GM23338 (cell line): ENCODE measurements at regions not wholly inside any gene's neighbourhood (a gene's known extent, or its start where the extent isn't known, plus 50 kb on each side); places are given as distances from the start of the nearest gene placed in this dataset.

Experiments used
- ATAC-seq: fragments of 200-7000 bp; cut with Tn5 transposase; 3 replicates; pipeline ENCODE4 v1.9.1; 2020
- DNase-seq: peaks from one replicate; pipeline ENCODE4 v3.0.0-alpha.2; 2015; ENCODE audit warnings: low spot score
- H2AFZ ChIP-seq: fragments of 200-600 bp; sonication (generic); 2 replicates; pipeline ENCODE4 v1.8.0; 2016; ENCODE audit warnings: antibody characterized with exemption, mild to moderate bottlenecking, moderate library complexity
- H3F3A ChIP-seq: fragments of 200-600 bp; sonication (generic); replicated peaks from 2 replicates; pipeline ENCODE4 v1.8.0; 2017; ENCODE audit warnings: antibody characterized with exemption, mixed run types, low read depth
- H3K27ac ChIP-seq: fragments of 200-600 bp; sonication (generic); 2 replicates; pipeline ENCODE4 v1.6.1; 2016; ENCODE audit warnings: low read depth
- H3K27me3 ChIP-seq: fragments of 200-600 bp; sonication (generic); 2 replicates; pipeline ENCODE4 v1.8.0; 2016; ENCODE audit warnings: mild to moderate bottlenecking, mixed run types, moderate library complexity; ENCODE audit not compliant: insufficient read depth
- H3K36me3 ChIP-seq: fragments of 200-600 bp; sonication (generic); 2 replicates; pipeline ENCODE4 v1.8.0; 2016; ENCODE audit warnings: mild to moderate bottlenecking; ENCODE audit not compliant: insufficient read depth
- H3K4me1 ChIP-seq: fragments of 200-600 bp; sonication (generic); 2 replicates; pipeline ENCODE4 v1.8.0; 2016; ENCODE audit warnings: mild to moderate bottlenecking, moderate library complexity; ENCODE audit not compliant: insufficient read depth
- H3K4me2 ChIP-seq: fragments of 200-600 bp; sonication (generic); 2 replicates; pipeline ENCODE4 v1.7.1; 2017; ENCODE audit warnings: mixed run types
- H3K4me3 ChIP-seq: fragments of 200-600 bp; sonication (generic); 2 replicates; pipeline ENCODE4 v1.6.1; 2016; ENCODE audit warnings: mixed run types
- H3K79me2 ChIP-seq: fragments of 200-600 bp; sonication (generic); replicated peaks from 2 replicates; pipeline ENCODE4 v1.8.0; 2017; ENCODE audit warnings: mild to moderate bottlenecking; ENCODE audit not compliant: insufficient read depth
- H3K9me2 ChIP-seq: fragments of 200-600 bp; sonication (generic); 2 replicates; pipeline ENCODE4 v1.8.0; 2017; ENCODE audit not compliant: insufficient read depth
- H4K20me1 ChIP-seq: fragments of 200-600 bp; sonication (generic); replicated peaks from 2 replicates; pipeline ENCODE4 v1.8.0; 2017; ENCODE audit warnings: mild to moderate bottlenecking; ENCODE audit not compliant: insufficient read depth
- H3K27ac Mint-ChIP-seq: 2 replicates; pipeline ENCODE4 v1.8.0; 2020; ENCODE audit warnings: inconsistent platforms, mild to moderate bottlenecking, moderate library complexity, mixed read lengths
- H3K27me3 Mint-ChIP-seq: 3 replicates; pipeline ENCODE4 v1.8.0; 2022; ENCODE audit warnings: low read depth, mild to moderate bottlenecking, moderate library complexity, mixed read lengths, inconsistent platforms; ENCODE audit not compliant: insufficient read depth, poor library complexity
- H3K36me3 Mint-ChIP-seq: 3 replicates; pipeline ENCODE4 v1.8.0; 2021; ENCODE audit warnings: low read depth, mild to moderate bottlenecking, inconsistent platforms, moderate library complexity, mixed read lengths
- H3K4me1 Mint-ChIP-seq: 3 replicates; pipeline ENCODE4 v1.8.0; 2020; ENCODE audit warnings: mild to moderate bottlenecking, inconsistent platforms, mixed read lengths
- H3K4me3 Mint-ChIP-seq: 3 replicates; pipeline ENCODE4 v1.8.0; 2021; ENCODE audit warnings: moderate library complexity, mild to moderate bottlenecking, inconsistent platforms, mixed read lengths
- H3K9me3 Mint-ChIP-seq: 3 replicates; pipeline ENCODE4 v1.8.0; 2020; ENCODE audit warnings: moderate library complexity, mild to moderate bottlenecking, inconsistent platforms, mixed read lengths
- CREB1 ChIP-seq: fragments of 250-450 bp; sonication (Bioruptor Pico); IDR thresholded peaks from 2 replicates; pipeline ENCODE4 v1.5.0; 2020; ENCODE audit warnings: low read depth, mild to moderate bottlenecking, moderate library complexity
- EZH2 ChIP-seq: fragments of 200-600 bp; sonication (generic); IDR thresholded peaks from one replicate; pipeline ENCODE4 v1.8.0; 2017; ENCODE audit warnings: antibody characterized with exemption, mild to moderate bottlenecking, low read depth; ENCODE audit not compliant: unreplicated experiment
- EZH2phosphoT487 ChIP-seq: fragments of 200-600 bp; sonication (generic); IDR thresholded peaks from one replicate; pipeline ENCODE4 v1.8.1; 2018; ENCODE audit warnings: antibody characterized with exemption; ENCODE audit not compliant: unreplicated experiment
- JUNB ChIP-seq: IDR thresholded peaks from one replicate; pipeline ENCODE4 v1.6.1; 2016; ENCODE audit warnings: antibody characterized with exemption; ENCODE audit not compliant: unreplicated experiment
- NANOG ChIP-seq: IDR thresholded peaks from 2 replicates; pipeline ENCODE4 v1.6.1; 2016; ENCODE audit warnings: antibody characterized with exemption, borderline replicate concordance
- POLR2AphosphoS5 ChIP-seq: IDR thresholded peaks from 2 replicates; pipeline ENCODE4 v1.6.1; 2016; ENCODE audit warnings: antibody characterized with exemption, low read depth
- STAT1 ChIP-seq: IDR thresholded peaks from one replicate; pipeline ENCODE4 v1.6.1; 2016; ENCODE audit warnings: antibody characterized with exemption; ENCODE audit not compliant: unreplicated experiment
- ZNF114 ChIP-seq: fragments of 250-450 bp; sonication (Bioruptor Pico); IDR thresholded peaks from 2 replicates; pipeline ENCODE4 v1.5.0; 2020; ENCODE audit warnings: mild to moderate bottlenecking, moderate library complexity
- ZNF331 ChIP-seq: fragments of 250-450 bp; sonication (Bioruptor Pico); IDR thresholded peaks from 2 replicates; pipeline ENCODE4 v1.5.0; 2020; ENCODE audit warnings: low read depth, mild to moderate bottlenecking, moderate library complexity
- TF ChIP-seq, protein P1 (sequence below), 2 experiments: fragments of 200-600 bp in 1 of 2; sonication (generic) in 1 of 2; conservative IDR thresholded peaks; 2 replicates each; pipeline versions ENCODE4 v1.5.1 to v1.6.1; 2016 to 2017; ENCODE audit warnings: antibody characterized with exemption in 2 of 2, low read depth in 2 of 2, mild to moderate bottlenecking in 2 of 2, moderate library complexity in 1 of 2
- TF ChIP-seq, protein P2 (sequence below): IDR thresholded peaks from 2 replicates; pipeline ENCODE4 v1.6.1; 2016; ENCODE audit warnings: antibody characterized with exemption
- TF ChIP-seq, protein P3 (sequence below): fragments of 250-450 bp; sonication (Bioruptor Pico); IDR thresholded peaks from 2 replicates; pipeline ENCODE4 v1.5.0; 2020; ENCODE audit warnings: mild to moderate bottlenecking, moderate library complexity

DNA sequence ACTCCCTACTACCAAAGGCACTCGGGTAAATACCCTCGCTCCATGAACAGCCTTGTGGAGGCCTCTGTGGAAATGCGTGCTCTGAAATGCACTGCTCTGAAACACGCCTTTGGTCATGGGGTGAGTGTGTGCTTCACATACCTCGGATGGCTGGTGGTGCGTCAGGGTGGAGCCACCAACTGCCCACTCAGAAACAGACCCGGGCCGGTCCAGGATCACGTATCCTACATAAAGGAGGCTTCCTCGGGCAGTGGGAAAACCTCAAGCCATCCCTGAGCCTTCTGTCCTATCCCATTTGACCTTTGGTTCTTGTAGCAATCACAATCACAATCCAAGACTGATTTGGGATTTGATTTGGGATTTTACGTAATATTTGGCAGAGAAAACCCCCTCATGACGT lies 53.5 kb upstream of the ZNF516 start:
- no peak overlapping the region for H3K4me2 ChIP-seq
- no peaks in the 10 kb centered on the region for H3K9me3 Mint-ChIP-seq
- no peak for TF ChIP-seq JUNB
- no peak for TF ChIP-seq EZH2phosphoT487
- no peak for TF ChIP-seq ZNF114 (CRISPR knock-in tag)
- no peak for TF ChIP-seq EZH2
- H3K4me1 Mint-ChIP-seq = peaks cover 33% of the 10 kb centered on the region
- H3K4me3 Mint-ChIP-seq = no peak overlapping the region
- H3K79me2 ChIP-seq = no peaks in the 10 kb centered on the region
- no peaks in the 10 kb centered on the region for H3K9me2 ChIP-seq
- no peaks in the 10 kb centered on the region for H4K20me1 ChIP-seq
- H3K36me3 Mint-ChIP-seq = no peaks in the 10 kb centered on the region
- ATAC-seq (no peak), DNase-seq (no peak)
- no peaks in the 10 kb centered on the region for H3K36me3 ChIP-seq
- H3K27me3 ChIP-seq = no peaks in the 10 kb centered on the region
- no peak overlapping the region for H3K27ac Mint-ChIP-seq
- no peaks in the 10 kb centered on the region for H3F3A ChIP-seq
- no peak overlapping the region for H3K27ac ChIP-seq
- H3K27me3 Mint-ChIP-seq = peaks cover 2% of the 10 kb centered on the region
- peaks cover 17% of the 10 kb centered on the region for H3K4me1 ChIP-seq
- H3K4me3 ChIP-seq = no peak overlapping the region
- H2AFZ ChIP-seq = no peak overlapping the region

DNA sequence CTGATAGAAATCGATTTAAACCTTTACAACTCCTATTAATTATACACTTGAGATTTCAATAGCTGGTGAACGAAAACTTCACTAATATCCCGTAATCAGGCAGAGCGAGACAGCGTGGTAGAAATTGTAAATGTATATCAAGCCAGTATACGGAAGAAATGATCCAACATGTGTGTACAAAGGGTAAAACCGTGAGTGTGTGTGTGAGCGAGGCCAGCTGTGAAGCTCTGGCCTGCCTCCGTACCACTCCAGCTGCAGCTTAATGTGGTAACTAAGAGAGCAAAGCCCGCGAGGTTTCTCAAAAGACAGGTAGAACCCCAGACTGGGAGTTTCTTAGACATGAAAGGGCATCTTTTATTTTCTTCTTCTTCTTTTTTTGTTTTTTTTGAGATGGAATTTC lies 52.3 kb upstream of the ZNF516 start:
- Mint-ChIP-seq H3K36me3 (no peaks in the 10 kb centered on the region), H3K4me1 (peaks cover 33% of the 10 kb centered on the region), H3K27me3 (peaks cover 2% of the 10 kb centered on the region), H3K27ac (no peak overlapping the region), H3K9me3 (no peaks in the 10 kb centered on the region), H3K4me3 (no peak overlapping the region)
- Histone ChIP-seq H3K27ac (no peak overlapping the region), H3K4me3 (no peak overlapping the region), H3F3A (no peaks in the 10 kb centered on the region), H3K9me2 (no peaks in the 10 kb centered on the region), H2AFZ (peak overlapping the region; percentile 47), H4K20me1 (no peaks in the 10 kb centered on the region), H3K36me3 (no peaks in the 10 kb centered on the region), H3K4me1 (peaks cover 17% of the 10 kb centered on the region), H3K4me2 (no peak overlapping the region), H3K79me2 (no peaks in the 10 kb centered on the region), H3K27me3 (no peaks in the 10 kb centered on the region)
- ATAC-seq = no peak
- no peak for DNase-seq
- TF ChIP-seq, protein P1, sequence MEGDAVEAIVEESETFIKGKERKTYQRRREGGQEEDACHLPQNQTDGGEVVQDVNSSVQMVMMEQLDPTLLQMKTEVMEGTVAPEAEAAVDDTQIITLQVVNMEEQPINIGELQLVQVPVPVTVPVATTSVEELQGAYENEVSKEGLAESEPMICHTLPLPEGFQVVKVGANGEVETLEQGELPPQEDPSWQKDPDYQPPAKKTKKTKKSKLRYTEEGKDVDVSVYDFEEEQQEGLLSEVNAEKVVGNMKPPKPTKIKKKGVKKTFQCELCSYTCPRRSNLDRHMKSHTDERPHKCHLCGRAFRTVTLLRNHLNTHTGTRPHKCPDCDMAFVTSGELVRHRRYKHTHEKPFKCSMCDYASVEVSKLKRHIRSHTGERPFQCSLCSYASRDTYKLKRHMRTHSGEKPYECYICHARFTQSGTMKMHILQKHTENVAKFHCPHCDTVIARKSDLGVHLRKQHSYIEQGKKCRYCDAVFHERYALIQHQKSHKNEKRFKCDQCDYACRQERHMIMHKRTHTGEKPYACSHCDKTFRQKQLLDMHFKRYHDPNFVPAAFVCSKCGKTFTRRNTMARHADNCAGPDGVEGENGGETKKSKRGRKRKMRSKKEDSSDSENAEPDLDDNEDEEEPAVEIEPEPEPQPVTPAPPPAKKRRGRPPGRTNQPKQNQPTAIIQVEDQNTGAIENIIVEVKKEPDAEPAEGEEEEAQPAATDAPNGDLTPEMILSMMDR (conservative IDR thresholded peaks at IDR 0.05; ENCODE audit: low read depth in 2 of 2) = no peak
- TF ChIP-seq ZNF331 (CRISPR knock-in tag) (no peak), CREB1 (CRISPR knock-in tag) (no peak), NANOG (no peak), STAT1 (no peak), POLR2AphosphoS5 (no peak), JUNB (no peak), ZNF114 (CRISPR knock-in tag) (no peak), EZH2phosphoT487 (no peak)
- TF ChIP-seq, protein P2, sequence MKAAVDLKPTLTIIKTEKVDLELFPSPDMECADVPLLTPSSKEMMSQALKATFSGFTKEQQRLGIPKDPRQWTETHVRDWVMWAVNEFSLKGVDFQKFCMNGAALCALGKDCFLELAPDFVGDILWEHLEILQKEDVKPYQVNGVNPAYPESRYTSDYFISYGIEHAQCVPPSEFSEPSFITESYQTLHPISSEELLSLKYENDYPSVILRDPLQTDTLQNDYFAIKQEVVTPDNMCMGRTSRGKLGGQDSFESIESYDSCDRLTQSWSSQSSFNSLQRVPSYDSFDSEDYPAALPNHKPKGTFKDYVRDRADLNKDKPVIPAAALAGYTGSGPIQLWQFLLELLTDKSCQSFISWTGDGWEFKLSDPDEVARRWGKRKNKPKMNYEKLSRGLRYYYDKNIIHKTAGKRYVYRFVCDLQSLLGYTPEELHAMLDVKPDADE = no peak
- TF ChIP-seq, protein P3, sequence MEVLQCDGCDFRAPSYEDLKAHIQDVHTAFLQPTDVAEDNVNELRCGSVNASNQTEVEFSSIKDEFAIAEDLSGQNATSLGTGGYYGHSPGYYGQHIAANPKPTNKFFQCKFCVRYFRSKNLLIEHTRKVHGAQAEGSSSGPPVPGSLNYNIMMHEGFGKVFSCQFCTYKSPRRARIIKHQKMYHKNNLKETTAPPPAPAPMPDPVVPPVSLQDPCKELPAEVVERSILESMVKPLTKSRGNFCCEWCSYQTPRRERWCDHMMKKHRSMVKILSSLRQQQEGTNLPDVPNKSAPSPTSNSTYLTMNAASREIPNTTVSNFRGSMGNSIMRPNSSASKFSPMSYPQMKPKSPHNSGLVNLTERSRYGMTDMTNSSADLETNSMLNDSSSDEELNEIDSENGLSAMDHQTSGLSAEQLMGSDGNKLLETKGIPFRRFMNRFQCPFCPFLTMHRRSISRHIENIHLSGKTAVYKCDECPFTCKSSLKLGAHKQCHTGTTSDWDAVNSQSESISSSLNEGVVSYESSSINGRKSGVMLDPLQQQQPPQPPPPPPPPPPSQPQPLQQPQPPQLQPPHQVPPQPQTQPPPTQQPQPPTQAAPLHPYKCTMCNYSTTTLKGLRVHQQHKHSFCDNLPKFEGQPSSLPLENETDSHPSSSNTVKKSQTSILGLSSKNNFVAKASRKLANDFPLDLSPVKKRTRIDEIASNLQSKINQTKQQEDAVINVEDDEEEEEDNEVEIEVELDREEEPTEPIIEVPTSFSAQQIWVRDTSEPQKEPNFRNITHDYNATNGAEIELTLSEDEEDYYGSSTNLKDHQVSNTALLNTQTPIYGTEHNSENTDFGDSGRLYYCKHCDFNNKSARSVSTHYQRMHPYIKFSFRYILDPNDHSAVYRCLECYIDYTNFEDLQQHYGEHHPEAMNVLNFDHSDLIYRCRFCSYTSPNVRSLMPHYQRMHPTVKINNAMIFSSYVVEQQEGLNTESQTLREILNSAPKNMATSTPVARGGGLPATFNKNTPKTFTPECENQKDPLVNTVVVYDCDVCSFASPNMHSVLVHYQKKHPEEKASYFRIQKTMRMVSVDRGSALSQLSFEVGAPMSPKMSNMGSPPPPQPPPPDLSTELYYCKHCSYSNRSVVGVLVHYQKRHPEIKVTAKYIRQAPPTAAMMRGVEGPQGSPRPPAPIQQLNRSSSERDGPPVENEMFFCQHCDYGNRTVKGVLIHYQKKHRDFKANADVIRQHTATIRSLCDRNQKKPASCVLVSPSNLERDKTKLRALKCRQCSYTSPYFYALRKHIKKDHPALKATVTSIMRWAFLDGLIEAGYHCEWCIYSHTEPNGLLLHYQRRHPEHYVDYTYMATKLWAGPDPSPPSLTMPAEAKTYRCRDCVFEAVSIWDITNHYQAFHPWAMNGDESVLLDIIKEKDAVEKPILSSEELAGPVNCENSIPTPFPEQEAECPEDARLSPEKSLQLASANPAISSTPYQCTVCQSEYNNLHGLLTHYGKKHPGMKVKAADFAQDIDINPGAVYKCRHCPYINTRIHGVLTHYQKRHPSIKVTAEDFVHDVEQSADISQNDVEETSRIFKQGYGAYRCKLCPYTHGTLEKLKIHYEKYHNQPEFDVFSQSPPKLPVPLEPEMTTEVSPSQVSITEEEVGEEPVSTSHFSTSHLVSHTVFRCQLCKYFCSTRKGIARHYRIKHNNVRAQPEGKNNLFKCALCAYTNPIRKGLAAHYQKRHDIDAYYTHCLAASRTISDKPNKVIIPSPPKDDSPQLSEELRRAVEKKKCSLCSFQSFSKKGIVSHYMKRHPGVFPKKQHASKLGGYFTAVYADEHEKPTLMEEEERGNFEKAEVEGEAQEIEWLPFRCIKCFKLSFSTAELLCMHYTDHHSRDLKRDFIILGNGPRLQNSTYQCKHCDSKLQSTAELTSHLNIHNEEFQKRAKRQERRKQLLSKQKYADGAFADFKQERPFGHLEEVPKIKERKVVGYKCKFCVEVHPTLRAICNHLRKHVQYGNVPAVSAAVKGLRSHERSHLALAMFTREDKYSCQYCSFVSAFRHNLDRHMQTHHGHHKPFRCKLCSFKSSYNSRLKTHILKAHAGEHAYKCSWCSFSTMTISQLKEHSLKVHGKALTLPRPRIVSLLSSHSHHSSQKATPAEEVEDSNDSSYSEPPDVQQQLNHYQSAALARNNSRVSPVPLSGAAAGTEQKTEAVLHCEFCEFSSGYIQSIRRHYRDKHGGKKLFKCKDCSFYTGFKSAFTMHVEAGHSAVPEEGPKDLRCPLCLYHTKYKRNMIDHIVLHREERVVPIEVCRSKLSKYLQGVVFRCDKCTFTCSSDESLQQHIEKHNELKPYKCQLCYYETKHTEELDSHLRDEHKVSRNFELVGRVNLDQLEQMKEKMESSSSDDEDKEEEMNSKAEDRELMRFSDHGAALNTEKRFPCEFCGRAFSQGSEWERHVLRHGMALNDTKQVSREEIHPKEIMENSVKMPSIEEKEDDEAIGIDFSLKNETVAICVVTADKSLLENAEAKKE (CRISPR knock-in tag) = no peak
